ENCODE measurements at regions not wholly inside any gene's neighbourhood (a gene's known extent, or its start where the extent isn't known, plus 50 kb on each side); places are given as distances from the start of the nearest gene placed in this dataset.
"Not testable (repeated sequence)": the region's sequence is repeated elsewhere in the genome, so short reads cannot be mapped to it uniquely, and the experiment has no call there.

DNA sequence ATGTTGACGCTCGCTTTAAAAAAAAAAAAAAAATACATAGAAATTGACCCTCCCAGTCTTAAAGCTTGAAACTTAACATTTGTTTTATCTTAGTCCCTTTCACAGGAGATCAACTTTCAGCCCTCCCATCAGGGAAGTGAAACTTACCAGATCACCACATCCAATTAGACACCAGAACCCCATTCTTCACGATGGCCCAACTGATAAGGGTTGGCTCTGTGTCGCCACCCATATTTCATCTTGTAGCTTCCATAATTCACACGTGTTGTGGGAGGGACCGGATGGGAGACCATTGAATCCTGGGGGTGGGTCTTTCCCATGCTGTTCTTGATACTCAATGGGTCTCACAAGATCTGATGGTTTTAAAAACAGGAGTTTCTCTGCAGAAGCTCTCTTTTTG is 629.4 kb upstream of the KCND2 start:
- DNase-seq, result no peak

DNA sequence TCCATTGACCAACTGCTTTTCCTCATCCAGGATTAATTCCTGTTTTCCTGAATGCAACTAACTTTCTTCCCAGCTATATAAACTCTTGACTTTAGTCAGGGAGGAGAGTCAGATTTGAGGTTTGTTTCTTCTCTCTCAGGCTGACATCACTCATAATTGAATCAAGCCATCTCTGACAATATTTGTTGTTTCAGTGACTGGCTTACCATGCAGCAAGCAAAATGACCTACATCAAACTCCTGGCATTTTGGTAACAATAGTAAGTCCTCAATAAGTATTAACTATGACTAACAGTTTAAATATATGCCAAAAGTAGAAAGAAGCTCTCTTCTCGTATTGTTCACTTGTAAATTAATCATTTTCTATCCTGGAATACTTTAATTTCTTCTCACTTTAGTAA is 625.7 kb upstream of the KCND2 start:
- no peak for DNase-seq

GRCh38 chr7:119648752-119649151 is 624.2 kb upstream of the KCND2 start:
- not testable (repeated sequence) for DNase-seq

DNA sequence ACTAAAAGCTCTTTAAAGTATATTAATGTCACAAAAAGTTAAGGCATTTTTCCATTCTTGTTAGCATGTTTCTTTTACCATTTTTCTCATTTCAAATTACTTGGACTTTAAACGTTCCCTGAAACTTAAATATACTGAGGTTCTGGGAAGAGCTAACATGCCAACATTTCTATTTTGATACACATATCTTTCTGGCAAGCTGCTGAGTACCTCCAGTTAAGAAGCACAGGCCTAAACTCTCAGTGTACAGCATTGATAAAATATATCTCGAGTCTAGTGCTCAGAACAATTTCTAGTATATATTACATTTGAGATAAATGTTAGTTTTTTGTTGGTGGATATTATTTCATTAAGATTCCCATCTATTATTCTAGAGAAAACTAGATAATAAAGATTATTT is 612.9 kb upstream of the KCND2 start:
- DNase-seq, result no peak

DNA sequence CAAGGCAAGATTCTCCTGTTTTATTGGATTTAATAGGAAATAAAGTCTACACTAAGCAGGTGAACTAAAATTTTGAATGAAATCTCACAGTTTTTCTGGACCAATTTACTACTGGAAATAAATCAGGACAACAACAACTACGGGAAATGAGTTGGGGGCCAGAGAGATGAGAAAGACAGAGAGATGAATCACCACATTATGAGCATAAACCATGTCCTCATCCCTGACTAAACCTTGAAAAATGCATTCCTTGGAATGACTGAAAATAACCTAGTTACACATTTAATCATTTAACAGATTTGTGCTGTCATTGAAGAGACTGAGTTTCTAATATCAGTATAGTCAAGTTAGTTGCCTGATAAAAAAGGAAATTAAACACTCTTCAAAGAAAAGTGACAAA is 608.4 kb upstream of the KCND2 start:
- no peak for DNase-seq

- DNase-seq, result no peak
Measured at GRCh38 chr7:119665796-119666195, 607.2 kb upstream of the KCND2 start.

DNA sequence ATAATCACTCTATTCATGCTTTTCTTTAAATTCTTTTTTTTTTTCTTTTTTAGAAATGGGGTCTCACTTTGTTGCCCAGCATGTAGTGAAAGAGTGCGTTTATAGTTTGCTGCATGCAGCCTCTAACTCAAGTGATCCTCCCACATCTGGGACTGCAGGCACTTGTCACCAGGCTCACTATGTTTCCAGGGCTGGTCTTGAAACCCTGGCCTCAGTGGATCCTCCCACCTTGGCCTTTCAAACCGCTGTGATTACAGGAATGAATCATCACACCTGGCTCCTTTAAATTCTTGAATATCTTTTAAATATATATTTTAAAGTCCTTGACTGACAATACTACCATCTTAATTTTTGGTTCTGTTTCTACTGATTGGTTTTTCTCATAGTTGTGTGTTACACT is 591.6 kb upstream of the KCND2 start:
- DNase-seq, result no peak

DNA sequence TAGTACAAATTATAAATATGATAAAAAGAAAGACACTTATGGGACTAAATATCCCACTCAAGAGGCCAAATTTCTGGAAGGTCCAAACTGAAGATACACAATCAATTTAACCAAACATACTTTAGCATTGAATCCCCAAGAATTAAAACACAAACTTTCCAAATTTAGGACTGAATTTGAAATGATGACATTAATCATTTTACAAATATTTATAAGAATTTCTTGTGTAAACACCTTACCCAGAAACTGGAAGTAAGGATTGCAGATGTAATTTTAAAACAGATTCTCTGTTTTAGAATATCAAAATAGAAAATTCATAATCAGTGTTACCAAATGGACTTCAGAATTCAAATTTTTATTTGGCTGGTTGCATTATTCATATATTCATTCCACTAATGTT is 588.2 kb upstream of the KCND2 start:
- DNase-seq, result no peak

GRCh38 chr7:119685906-119686305 is 587.1 kb upstream of the KCND2 start:
- no peak for DNase-seq

DNA sequence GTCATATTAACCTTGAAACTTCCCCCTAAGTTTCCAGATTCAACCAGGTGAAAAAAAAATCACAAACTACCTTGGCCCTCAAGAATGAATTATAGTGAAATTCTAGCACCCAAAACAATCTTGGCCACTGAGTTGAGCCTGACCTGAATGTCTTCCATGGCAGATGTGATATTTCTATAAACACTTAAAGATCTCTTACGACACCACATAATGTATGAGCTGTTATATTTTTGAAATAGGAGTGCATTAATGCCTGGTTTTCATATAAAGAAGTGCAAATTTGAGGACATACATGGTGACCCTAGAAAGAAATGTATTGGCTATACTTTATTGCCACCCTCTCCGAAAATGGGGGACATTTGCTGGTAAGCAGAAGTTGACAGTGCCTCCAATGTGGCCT is 584.1 kb upstream of the KCND2 start:
- DNase-seq, result no peak

DNA sequence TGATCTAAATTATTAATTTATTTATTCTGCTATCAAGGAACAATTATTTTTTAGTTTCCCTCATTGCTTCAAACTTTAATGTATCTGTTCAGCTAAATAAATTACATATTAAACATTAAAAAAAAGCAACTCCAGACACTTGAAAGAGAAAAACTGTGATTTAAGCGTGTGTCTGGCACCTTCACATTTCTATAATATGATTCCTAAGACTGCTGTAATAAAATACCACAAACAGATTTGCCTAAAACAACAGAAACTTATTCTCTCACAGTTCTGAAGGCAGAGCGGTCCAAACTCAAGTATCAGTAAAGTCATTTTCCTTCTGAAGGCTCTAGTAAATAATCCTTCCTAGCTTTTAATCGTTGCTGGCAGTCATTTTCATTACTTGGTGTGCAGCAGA is 580.4 kb upstream of the KCND2 start:
- DNase-seq, result no peak

- peak; percentile 1 for DNase-seq
Measured at GRCh38 chr7:119694506-119694905, 578.5 kb upstream of the KCND2 start.

DNA sequence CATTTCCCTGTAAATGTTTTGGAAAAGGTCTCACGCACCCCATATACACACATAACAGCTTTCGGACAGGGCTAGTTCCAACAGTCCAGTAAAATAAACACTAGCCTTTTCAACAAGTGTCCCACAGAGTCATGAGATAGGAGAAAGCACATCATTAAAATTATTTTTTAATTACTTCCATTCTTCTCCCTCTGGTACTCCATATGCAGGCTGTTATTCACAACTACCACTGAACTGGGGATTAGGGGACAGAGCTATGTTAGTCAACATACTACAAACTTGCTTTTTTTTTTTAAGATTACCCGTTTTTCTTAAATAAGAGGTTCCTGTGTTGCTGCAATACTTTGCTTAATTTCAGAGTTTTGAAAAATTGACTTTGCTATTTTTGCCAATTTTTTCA is 576.6 kb upstream of the KCND2 start:
- DNase-seq, result no peak

- DNase-seq, result peak; percentile 17
Measured at GRCh38 chr7:119703895-119704294, 569.1 kb upstream of the KCND2 start.

DNA sequence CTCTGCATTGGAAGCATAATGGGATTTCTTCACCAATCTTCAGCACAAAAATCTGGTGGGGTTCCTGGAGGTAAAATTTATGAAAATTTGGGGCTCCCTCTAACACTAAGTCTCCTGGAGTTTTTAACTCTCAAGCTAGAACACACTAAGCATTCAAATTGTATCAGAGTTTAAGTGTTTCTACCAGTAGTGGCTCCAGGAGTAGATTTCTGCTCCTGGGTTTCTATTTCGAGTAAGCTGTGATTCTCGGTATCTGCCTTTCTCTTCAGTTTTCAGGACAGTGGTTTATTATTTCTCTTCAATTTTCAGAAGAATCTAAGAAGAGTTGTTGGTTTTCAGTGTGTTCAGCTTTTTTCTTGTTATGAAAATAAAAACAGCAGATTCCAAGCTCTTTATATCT is 566.4 kb upstream of the KCND2 start:
- DNase-seq, result no peak

DNA sequence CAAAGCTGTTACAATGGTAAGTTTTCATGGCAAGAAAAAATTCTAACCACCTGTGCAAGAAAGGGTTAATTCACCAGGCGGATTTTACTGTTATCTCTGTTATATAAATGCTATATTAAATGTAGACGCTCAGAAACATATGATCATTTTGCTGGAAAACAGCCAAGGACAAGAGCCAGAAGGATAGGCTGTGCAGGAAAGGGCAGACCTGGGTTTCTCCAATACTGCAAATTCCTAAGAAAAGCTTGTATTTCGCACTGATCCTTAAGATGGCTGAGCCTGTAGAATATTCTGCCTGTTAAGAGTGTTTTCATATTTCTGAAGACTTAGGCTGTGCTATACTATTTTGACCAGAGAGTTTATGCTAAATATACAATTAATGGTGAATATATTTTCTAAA is 564.1 kb upstream of the KCND2 start:
- no peak for DNase-seq

DNA sequence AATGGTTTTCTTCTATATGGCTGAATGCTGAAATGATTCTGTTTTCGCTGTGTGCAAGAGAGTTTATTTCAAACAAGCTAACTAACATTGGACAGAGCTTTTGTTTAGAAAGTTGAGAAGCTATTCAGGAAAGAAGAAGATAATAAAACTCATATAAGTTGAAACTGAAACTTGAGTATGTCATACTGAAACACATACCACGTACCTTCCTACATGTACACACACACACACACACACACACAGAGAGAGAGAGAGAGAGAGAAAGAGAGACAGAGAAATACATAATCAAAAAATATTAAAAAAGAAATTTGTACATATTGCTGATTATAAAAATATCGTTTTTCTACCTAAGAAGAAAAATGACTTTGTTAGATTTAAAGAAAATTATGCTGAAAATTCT is 561.9 kb upstream of the KCND2 start:
- DNase-seq, result no peak

DNA sequence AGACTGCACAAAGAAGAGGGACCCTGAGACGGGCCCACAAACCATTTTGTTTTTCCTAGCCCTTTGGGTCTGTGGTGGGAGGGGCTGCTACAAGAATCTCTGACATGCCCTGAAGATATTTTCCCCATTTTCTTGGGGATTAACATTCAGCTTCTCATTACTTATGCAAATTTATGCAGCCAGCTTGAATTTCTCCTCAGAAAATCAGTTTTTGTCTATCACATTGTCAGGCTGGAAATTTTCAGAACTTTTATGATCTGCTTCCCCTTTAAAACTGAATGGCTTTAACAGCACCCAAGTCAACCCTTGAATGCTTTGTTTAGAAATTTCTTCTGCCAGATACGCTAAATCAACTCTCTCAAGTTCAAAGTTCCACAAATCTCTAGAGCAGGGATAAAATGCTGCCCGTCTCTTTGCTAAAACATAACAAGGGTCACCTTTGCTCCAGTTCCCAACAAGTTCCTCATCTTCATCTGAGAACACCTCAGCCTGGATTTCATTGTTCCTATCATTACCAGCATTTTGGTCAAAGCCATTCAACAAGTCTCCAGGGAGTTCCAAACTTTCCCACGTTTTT is 560.0 kb upstream of the KCND2 start:
- DNase-seq, result no peak

- DNase-seq, result no peak
Measured at GRCh38 chr7:119713606-119714005, 559.4 kb upstream of the KCND2 start.

- DNase-seq, result no peak
Measured at GRCh38 chr7:119720541-119720940, 552.4 kb upstream of the KCND2 start.

DNA sequence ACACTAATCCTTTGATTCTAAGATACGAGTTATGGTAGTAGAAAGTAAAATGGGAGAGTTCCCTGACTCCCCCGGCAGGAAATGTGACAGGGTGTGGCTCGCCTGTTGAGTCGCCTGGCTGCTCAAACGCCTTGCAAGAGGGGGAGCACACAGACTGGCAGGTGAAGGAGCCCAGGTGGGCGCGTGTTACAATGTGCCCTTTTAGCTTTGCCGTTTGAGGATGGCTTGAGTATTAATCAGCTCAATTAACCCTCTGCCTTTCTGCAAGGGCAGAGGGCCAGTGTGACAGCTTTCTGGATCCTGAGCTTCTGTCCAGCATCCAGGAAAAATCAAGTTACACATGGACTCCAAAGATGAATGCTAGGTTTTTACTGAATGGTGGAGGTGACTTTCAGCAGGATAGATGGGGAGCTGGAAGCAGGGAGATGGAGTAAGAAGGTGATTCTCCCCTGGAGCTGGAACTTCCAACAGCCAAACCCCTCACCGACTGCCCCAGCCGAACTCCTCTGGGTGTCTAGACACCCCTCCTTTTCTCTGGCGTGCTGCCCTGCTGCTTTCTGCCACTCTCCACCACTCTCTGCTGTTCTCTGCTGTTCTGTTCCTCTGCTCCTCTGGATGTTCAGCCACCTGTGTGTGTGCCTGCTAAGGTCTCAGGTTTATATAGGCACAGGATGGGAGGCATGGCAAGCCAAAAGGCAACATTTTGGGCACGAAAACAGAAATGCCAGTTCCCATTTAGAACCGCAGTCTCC is 548.8 kb upstream of the KCND2 start:
- no peak for DNase-seq

DNA sequence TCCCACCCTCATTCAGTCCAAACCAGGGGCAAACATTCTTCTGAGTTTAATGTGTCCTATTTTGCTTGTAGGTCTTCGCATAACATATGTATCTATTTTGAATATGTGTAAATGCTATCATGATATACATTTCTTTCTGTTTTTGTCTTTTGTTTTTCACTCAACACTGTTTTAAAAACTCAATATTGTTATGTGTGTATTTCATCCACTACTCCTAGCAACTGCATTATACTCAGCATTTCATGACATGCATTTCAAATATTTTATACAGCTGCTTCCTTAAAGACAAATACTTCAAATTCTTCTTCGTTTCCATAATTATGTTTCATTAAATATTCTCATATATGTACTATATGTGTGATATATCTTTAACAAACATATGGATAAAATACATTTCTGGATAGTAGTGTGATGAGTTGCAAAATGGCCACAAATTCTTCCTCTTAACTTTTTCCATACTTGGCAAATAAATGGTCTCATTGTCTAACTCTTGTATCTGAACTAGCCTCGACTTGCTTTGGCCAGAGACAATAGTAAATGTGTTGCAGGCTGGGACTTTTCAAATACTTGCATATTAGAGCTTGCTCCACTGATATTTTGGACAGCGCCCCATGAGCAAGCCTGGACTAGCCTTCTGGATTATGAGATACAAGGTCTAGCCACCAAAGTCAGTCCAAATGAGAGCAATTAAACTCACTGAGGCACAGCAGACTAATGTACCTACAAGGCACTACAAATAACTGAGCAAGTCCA is 539.7 kb upstream of the KCND2 start:
- DNase-seq, result no peak

GRCh38 chr7:119737390-119737789 is 535.6 kb upstream of the KCND2 start:
- no peak for DNase-seq

DNA sequence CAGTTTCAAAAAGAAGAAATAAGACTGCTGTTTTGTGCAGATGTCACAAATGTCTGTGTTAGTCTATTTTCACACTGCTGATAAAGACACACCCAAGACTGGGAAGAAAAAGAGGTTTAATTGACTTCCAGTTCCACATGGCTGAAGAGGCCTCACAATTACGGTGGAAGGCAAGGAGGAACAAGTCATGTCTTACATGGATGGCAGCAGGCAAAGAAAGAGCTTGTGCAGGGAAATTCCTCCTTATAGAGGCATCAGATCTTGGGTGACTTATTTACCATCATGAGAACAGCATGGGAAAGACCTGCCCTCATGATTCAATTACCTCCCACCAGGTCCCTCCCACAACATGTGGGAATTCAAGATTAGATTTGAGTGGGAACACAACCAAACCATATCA is 527.7 kb upstream of the KCND2 start:
- not testable (repeated sequence) for DNase-seq
